ENCODE measurements at regions not wholly inside any gene's neighbourhood (a gene's known extent, or its start where the extent isn't known, plus 50 kb on each side); places are given as distances from the start of the nearest gene placed in this dataset.
"Not testable (repeated sequence)": the region's sequence is repeated elsewhere in the genome, so short reads cannot be mapped to it uniquely, and the experiment has no call there.

GRCh38 chr13:21261487-21262216, 85.2 kb downstream of the MRPL57 start:
- not testable (repeated sequence) for DNase-seq (ENCODE audit: low read depth in 2 of 2)

- DNase-seq (ENCODE audit: low read depth in 2 of 2) = not testable (repeated sequence)
Measured at GRCh38 chr13:21263909-21264308, 87.5 kb downstream of the MRPL57 start.

GRCh38 chr13:21268485-21268884, 92.0 kb downstream of the MRPL57 start:
- not testable (repeated sequence) for DNase-seq (ENCODE audit: low read depth in 2 of 2)

- DNase-seq (ENCODE audit: low read depth in 2 of 2) = not testable (repeated sequence)
Measured at GRCh38 chr13:21272439-21272838, 96.0 kb downstream of the MRPL57 start.

- DNase-seq (ENCODE audit: low read depth in 2 of 2) = not testable (repeated sequence)
Measured at GRCh38 chr13:21274457-21274856, 98.0 kb downstream of the MRPL57 start.

- no peak for DNase-seq (ENCODE audit: low read depth in 2 of 2)
Measured at GRCh38 chr13:21282065-21282464, 105.6 kb downstream of the MRPL57 start.

- DNase-seq (ENCODE audit: low read depth in 2 of 2) = no peak
Measured at GRCh38 chr13:21287331-21287907, 111.0 kb downstream of the MRPL57 start.

GRCh38 chr13:21289475-21289874, 113.0 kb downstream of the MRPL57 start:
- DNase-seq (ENCODE audit: low read depth in 2 of 2) = no peak

- DNase-seq (ENCODE audit: low read depth in 2 of 2) = not testable (repeated sequence)
Measured at GRCh38 chr13:21290442-21291002, 114.1 kb downstream of the MRPL57 start.

- no peak for DNase-seq (ENCODE audit: low read depth in 2 of 2)
Measured at GRCh38 chr13:21291840-21292239, 115.4 kb downstream of the MRPL57 start.

- DNase-seq (ENCODE audit: low read depth in 2 of 2) = peak in 1 of 2 donors; percentile 29
Measured at GRCh38 chr13:21296991-21297390, 120.5 kb downstream of the MRPL57 start.

- DNase-seq (ENCODE audit: low read depth in 2 of 2) = no peak
Measured at GRCh38 chr13:21297447-21297846, 121.0 kb downstream of the MRPL57 start.

- DNase-seq (ENCODE audit: low read depth in 2 of 2) = peak; percentile 73 to 76
Measured at GRCh38 chr13:21297914-21298831, 121.7 kb downstream of the MRPL57 start.

GRCh38 chr13:21304256-21304655, 127.8 kb downstream of the MRPL57 start:
- DNase-seq (ENCODE audit: low read depth in 2 of 2) = no peak

GRCh38 chr13:21306300-21307073, 130.0 kb downstream of the MRPL57 start:
- not testable (repeated sequence) for DNase-seq (ENCODE audit: low read depth in 2 of 2)

GRCh38 chr13:21307158-21307557, 130.7 kb downstream of the MRPL57 start:
- DNase-seq (ENCODE audit: low read depth in 2 of 2) = not testable (repeated sequence)

- no peak for DNase-seq (ENCODE audit: low read depth in 2 of 2)
Measured at GRCh38 chr13:21308906-21309305, 132.4 kb downstream of the MRPL57 start.

- no peak for DNase-seq (ENCODE audit: low read depth in 2 of 2)
Measured at GRCh38 chr13:21309542-21310172, 133.2 kb downstream of the MRPL57 start.

GRCh38 chr13:21310220-21310619, 133.8 kb downstream of the MRPL57 start:
- DNase-seq (ENCODE audit: low read depth in 2 of 2) = no peak

GRCh38 chr13:21314976-21315375, 138.5 kb downstream of the MRPL57 start:
- DNase-seq (ENCODE audit: low read depth in 2 of 2) = not testable (repeated sequence)

GRCh38 chr13:21316376-21316775, 139.9 kb downstream of the MRPL57 start:
- no peak for DNase-seq (ENCODE audit: low read depth in 2 of 2)

Measured in activated CD4-positive, alpha-beta T cell treated with anti-CD3 and anti-CD28 coated beads for 24 hours (primary cell).